GM12878 (cell line): ENCODE measurements at regions not wholly inside any gene's neighbourhood (a gene's known extent, or its start where the extent isn't known, plus 50 kb on each side); places are given as distances from the start of the nearest gene placed in this dataset.

Experiments
- ATAC-seq: fragments of 200-7000 bp; cut with Tn5 transposase; 3 replicates; pipeline ENCODE4 v1.9.1; 2020; ENCODE audit warnings: mild to moderate bottlenecking, moderate library complexity
- BruUV-seq: library from RNA; stranded (reverse); fragments of 400-500 nt; replicated peaks from 2 replicates; lab custom pipeline; 2021; lab: Mats Ljungman, UMichigan
- CTCF ChIA-PET: fragments of 300-600 bp; sonication (Branson Sonifier 250); formaldehyde crosslinking; extraction: SDS; loops from one replicate; lab custom pipeline; 2021; ENCODE audit warnings: inconsistent platforms; lab: Yijun Ruan, JAX
- POLR2A ChIA-PET: fragments of 350-600 bp; formaldehyde crosslinking; extraction: SDS; loops from one replicate; lab custom pipeline; 2021; ENCODE audit warnings: inconsistent platforms; lab: Charles Lee
- RAD21 ChIA-PET: fragments of 300-600 bp; sonication (Branson Sonifier 250); formaldehyde crosslinking; loops from one replicate; lab custom pipeline; 2023; ENCODE audit warnings: antibody characterized with exemption; ENCODE audit not compliant: unreplicated experiment; lab: Charles Lee
- SMC1A ChIA-PET: fragments of 300-600 bp; sonication (Branson Sonifier 250); formaldehyde crosslinking; loops from one replicate; lab custom pipeline; 2023; ENCODE audit not compliant: unreplicated experiment, uncharacterized antibody; lab: Charles Lee
- DNase-seq: peaks from one replicate; pipeline ENCODE4 v3.0.0-alpha.2; 2011; ENCODE audit warnings: low read depth, low spot score
- FAIRE-seq: peaks from 3 replicates; lab custom pipeline; 2011; peaks lifted over from hg19 to GRCh38; lab: Jason Lieb, UNC
- H2AFZ ChIP-seq: 2 replicates; pipeline ENCODE4 v1.6.0; 2011; ENCODE audit warnings: low read depth, low read length, control low read depth; ENCODE audit not compliant: control insufficient read depth
- H3K27ac ChIP-seq: 2 replicates; pipeline ENCODE4 v1.5.1; 2011; ENCODE audit warnings: control low read depth; ENCODE audit not compliant: control insufficient read depth, insufficient read depth
- H3K27me3 ChIP-seq, 2 experiments: replicated peaks in 1 of 2; 2 replicates each; pipeline versions ENCODE4 v1.6.0 to v1.6.1; 2011; ENCODE audit warnings: low read length in 1 of 2; ENCODE audit not compliant: control insufficient read depth in 2 of 2, insufficient read depth in 2 of 2
- H3K36me3 ChIP-seq, 2 experiments: 2 replicates each; pipeline ENCODE4 v1.5.1; 2011; ENCODE audit warnings: low read length in 1 of 2; ENCODE audit not compliant: control insufficient read depth in 2 of 2, insufficient read depth in 2 of 2
- H3K4me1 ChIP-seq: 2 replicates; pipeline ENCODE4 v1.6.1; 2011; ENCODE audit warnings: mild to moderate bottlenecking, low read length, moderate library complexity, mixed read lengths; ENCODE audit not compliant: control insufficient read depth, insufficient read depth
- H3K4me2 ChIP-seq: 2 replicates; pipeline ENCODE4 v1.6.0; 2011; ENCODE audit warnings: control low read depth; ENCODE audit not compliant: control insufficient read depth, insufficient read depth
- H3K4me3 ChIP-seq: fragments of 200-600 bp; sonication (generic); 2 replicates; pipeline ENCODE4 v1.5.1; 2016
- H3K79me2 ChIP-seq: 2 replicates; pipeline ENCODE4 v1.6.0; 2011; ENCODE audit warnings: low read length; ENCODE audit not compliant: control insufficient read depth, insufficient read depth
- H3K9ac ChIP-seq: 2 replicates; pipeline ENCODE4 v1.8.0; 2011; ENCODE audit warnings: low read length, control low read depth, mixed read lengths; ENCODE audit not compliant: control insufficient read depth, insufficient read depth
- H3K9me3 ChIP-seq: replicated peaks from 3 replicates; pipeline ENCODE4 v1.5.1; 2011; ENCODE audit warnings: mild to moderate bottlenecking, low read length; ENCODE audit not compliant: control insufficient read depth, insufficient read depth
- H4K20me1 ChIP-seq: 2 replicates; pipeline ENCODE4 v1.6.0; 2011; ENCODE audit not compliant: control insufficient read depth, insufficient read depth
- CREB1 ChIP-seq: IDR thresholded peaks from 2 replicates; pipeline ENCODE4 v1.6.1; 2012; ENCODE audit warnings: low read depth, mild to moderate bottlenecking, inconsistent platforms
- EED ChIP-seq: sonication (generic); IDR thresholded peaks from 2 replicates; pipeline ENCODE4 v1.6.1; 2016; ENCODE audit warnings: antibody characterized with exemption, low read depth
- MXI1 ChIP-seq: fragments of 150-350 bp; IDR thresholded peaks from 2 replicates; pipeline ENCODE4 v1.6.1; 2011; ENCODE audit warnings: low read depth, mild to moderate bottlenecking, inconsistent platforms, low read length, improper control_type of control experiment
- NBN ChIP-seq: fragments of 450-650 bp; IDR thresholded peaks from 2 replicates; pipeline ENCODE4 v1.6.1; 2016
- NRF1 ChIP-seq: conservative IDR thresholded peaks from 2 replicates; pipeline ENCODE4 v1.6.1; 2011; ENCODE audit warnings: mild to moderate bottlenecking, low read depth, low read length, improper control_type of control experiment
- RAD21 ChIP-seq: IDR thresholded peaks from 2 replicates; pipeline ENCODE4 v1.6.1; 2011; ENCODE audit warnings: mild to moderate bottlenecking, low read depth, low read length, moderate library complexity; ENCODE audit not compliant: insufficient read depth
- SMARCA5 ChIP-seq: fragments of 450-650 bp; IDR thresholded peaks from 2 replicates; pipeline ENCODE4 v1.6.1; 2017; ENCODE audit warnings: mild to moderate bottlenecking
- SMC3 ChIP-seq: IDR thresholded peaks from 2 replicates; pipeline ENCODE4 v1.6.1; 2011; ENCODE audit warnings: low read length, improper control_type of control experiment, borderline replicate concordance
- TCF7 ChIP-seq: IDR thresholded peaks from 2 replicates; pipeline ENCODE4 v1.6.1; 2014; ENCODE audit warnings: antibody characterized with exemption, borderline replicate concordance
- USF2 ChIP-seq: IDR thresholded peaks from 2 replicates; pipeline ENCODE4 v1.6.1; 2011; ENCODE audit warnings: low read depth, low read length, improper control_type of control experiment, borderline replicate concordance
- YY1 ChIP-seq: IDR thresholded peaks from 2 replicates; pipeline ENCODE4 v1.6.1; 2011; ENCODE audit warnings: low read depth, mild to moderate bottlenecking, low read length
- ZZZ3 ChIP-seq: IDR thresholded peaks from 2 replicates; pipeline ENCODE4 v1.6.1; 2011; ENCODE audit warnings: low read depth; ENCODE audit not compliant: control insufficient read depth, insufficient read length
- WGBS: methylation state at CpG from one replicate; pipeline ENCODE4 v1.1.6; 2016; ENCODE audit warnings: low lambda C conversion rate; ENCODE audit not compliant: insufficient replicate concordance, insufficient coverage; ENCODE audit errors: missing lambda C conversion rate; 5-methylcytosine and 5-hydroxymethylcytosine counted together
- in situ Hi-C: fragments of 300-500 bp; cut with MboI; formaldehyde crosslinking; loops from 9 replicates; pipeline ENCODE4 v1.14.3; 2018; ENCODE audit warnings: mixed read lengths
- intact Hi-C: fragments of 100-400 bp; cut with micrococcal nuclease; formaldehyde crosslinking; loops from one replicate; pipeline ENCODE4 v1.14.2; 2022; ENCODE audit not compliant: unreplicated experiment
- TF ChIP-seq, protein P1 (sequence below): IDR thresholded peaks from 2 replicates; pipeline ENCODE4 v1.6.1; 2011; ENCODE audit warnings: mild to moderate bottlenecking, low read depth, low read length, moderate library complexity; ENCODE audit not compliant: insufficient replicate concordance
- TF ChIP-seq, protein P2 (sequence below): fragments of 450-650 bp; formaldehyde crosslinking; IDR thresholded peaks from 2 replicates; pipeline ENCODE4 v1.4.0; 2022; ENCODE audit warnings: mild to moderate bottlenecking, moderate library complexity
- TF ChIP-seq, protein P3 (sequence below): fragments of 450-650 bp; IDR thresholded peaks from 2 replicates; pipeline ENCODE4 v1.6.1; 2016; ENCODE audit warnings: mild to moderate bottlenecking
- TF ChIP-seq, protein P4 (sequence below), 3 experiments: IDR thresholded peaks in 2 of 3; conservative IDR thresholded peaks in 1 of 3; 2 replicates each; pipeline ENCODE4 v1.5.1; 2011; ENCODE audit warnings: low read depth in 3 of 3, low read length in 3 of 3, mild to moderate bottlenecking in 3 of 3, control low read depth in 2 of 3, moderate library complexity in 2 of 3, inconsistent platforms in 1 of 3, mixed read lengths in 1 of 3; ENCODE audit not compliant: control insufficient read depth in 2 of 3, insufficient read depth in 1 of 3; ENCODE audit errors: extremely low read depth in 1 of 3

DNA sequence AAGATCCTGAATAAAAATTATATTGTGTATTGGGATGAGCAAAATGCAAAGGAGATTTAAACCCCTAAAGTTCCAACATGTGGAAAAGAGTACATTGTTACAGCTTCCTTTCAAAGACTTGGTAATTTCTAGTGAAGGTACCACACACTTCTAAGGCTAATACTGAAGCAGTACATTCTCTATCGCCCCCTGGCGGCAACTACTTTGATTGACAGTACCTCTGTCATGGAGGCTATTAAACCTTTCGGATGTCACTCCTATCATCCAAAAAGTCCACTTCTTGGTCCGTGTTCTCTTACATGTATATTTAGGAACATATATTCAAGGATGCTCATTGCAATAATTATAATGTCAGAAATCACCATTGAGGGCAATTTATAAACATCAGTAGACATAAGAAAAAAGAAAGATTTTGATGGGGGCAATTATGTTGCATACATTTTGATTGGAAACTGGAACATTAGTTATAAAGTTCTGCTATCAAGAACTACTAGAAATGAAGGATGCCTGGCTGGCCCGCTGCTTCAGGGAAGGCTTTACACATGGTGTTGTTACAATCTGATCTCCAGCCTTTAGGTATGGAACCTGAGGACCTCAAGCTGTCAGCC, 601.6 kb downstream of the CPS1 start:
- H4K20me1 ChIP-seq = no peaks in the 10 kb centered on the region
- CTCF ChIA-PET = interaction anchor here (0.6 to 2.9 kb wide), 18 partner anchors 15 to 562 kb away, joined by 3 to 17 read pairs (median 4); no protein-coding TSS in a partner anchor
- no peaks in the 10 kb centered on the region for H3K9me3 ChIP-seq
- in situ Hi-C loops (no loop called here), intact Hi-C loops (loop anchor here (1.0 to 2.0 kb wide), 3 partner anchors 73 to 581 kb away; no protein-coding TSS in a partner anchor)
- no peaks in the 10 kb centered on the region for H3K36me3 ChIP-seq
- TF ChIP-seq CREB1 (no peak), MXI1 (no peak), YY1 (peak; percentile 65), RAD21 (peak; percentile 52), EED (no peak), TCF7 (no peak), NRF1 (no peak), SMARCA5 (no peak), NBN (no peak), SMC3 (peak; percentile 59; the same call in 1 of the 2 replicates), ZZZ3 (no peak), USF2 (no peak)
- TF ChIP-seq, protein P1, sequence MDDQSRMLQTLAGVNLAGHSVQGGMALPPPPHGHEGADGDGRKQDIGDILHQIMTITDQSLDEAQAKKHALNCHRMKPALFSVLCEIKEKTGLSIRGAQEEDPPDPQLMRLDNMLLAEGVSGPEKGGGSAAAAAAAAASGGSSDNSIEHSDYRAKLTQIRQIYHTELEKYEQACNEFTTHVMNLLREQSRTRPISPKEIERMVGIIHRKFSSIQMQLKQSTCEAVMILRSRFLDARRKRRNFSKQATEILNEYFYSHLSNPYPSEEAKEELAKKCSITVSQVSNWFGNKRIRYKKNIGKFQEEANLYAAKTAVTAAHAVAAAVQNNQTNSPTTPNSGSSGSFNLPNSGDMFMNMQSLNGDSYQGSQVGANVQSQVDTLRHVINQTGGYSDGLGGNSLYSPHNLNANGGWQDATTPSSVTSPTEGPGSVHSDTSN = peak; percentile 77
- TF ChIP-seq, protein P2, sequence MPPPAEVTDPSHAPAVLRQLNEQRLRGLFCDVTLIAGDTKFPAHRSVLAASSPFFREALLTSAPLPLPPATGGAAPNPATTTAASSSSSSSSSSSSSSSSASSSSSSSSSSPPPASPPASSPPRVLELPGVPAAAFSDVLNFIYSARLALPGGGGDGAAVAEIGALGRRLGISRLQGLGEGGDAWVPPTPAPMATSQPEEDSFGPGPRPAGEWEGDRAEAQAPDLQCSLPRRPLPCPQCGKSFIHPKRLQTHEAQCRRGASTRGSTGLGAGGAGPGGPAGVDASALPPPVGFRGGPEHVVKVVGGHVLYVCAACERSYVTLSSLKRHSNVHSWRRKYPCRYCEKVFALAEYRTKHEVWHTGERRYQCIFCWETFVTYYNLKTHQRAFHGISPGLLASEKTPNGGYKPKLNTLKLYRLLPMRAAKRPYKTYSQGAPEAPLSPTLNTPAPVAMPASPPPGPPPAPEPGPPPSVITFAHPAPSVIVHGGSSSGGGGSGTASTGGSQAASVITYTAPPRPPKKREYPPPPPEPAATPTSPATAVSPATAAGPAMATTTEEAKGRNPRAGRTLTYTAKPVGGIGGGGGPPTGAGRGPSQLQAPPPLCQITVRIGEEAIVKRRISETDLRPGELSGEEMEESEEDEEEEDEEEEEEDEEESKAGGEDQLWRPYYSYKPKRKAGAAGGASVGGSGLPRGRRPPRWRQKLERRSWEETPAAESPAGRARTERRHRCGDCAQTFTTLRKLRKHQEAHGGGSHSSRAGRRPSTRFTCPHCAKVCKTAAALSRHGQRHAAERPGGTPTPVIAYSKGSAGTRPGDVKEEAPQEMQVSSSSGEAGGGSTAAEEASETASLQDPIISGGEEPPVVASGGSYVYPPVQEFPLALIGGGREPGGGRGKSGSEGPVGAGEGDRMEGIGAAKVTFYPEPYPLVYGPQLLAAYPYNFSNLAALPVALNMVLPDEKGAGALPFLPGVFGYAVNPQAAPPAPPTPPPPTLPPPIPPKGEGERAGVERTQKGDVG (CRISPR knock-in tag) = no peak
- TF ChIP-seq, protein P3, sequence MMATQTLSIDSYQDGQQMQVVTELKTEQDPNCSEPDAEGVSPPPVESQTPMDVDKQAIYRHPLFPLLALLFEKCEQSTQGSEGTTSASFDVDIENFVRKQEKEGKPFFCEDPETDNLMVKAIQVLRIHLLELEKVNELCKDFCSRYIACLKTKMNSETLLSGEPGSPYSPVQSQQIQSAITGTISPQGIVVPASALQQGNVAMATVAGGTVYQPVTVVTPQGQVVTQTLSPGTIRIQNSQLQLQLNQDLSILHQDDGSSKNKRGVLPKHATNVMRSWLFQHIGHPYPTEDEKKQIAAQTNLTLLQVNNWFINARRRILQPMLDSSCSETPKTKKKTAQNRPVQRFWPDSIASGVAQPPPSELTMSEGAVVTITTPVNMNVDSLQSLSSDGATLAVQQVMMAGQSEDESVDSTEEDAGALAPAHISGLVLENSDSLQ = peak; percentile 90
- TF ChIP-seq, protein P4, sequence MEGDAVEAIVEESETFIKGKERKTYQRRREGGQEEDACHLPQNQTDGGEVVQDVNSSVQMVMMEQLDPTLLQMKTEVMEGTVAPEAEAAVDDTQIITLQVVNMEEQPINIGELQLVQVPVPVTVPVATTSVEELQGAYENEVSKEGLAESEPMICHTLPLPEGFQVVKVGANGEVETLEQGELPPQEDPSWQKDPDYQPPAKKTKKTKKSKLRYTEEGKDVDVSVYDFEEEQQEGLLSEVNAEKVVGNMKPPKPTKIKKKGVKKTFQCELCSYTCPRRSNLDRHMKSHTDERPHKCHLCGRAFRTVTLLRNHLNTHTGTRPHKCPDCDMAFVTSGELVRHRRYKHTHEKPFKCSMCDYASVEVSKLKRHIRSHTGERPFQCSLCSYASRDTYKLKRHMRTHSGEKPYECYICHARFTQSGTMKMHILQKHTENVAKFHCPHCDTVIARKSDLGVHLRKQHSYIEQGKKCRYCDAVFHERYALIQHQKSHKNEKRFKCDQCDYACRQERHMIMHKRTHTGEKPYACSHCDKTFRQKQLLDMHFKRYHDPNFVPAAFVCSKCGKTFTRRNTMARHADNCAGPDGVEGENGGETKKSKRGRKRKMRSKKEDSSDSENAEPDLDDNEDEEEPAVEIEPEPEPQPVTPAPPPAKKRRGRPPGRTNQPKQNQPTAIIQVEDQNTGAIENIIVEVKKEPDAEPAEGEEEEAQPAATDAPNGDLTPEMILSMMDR (IDR thresholded peaks at IDR 0.05 in 2 of 3, conservative IDR thresholded peaks at IDR 0.05 in 1 of 3; ENCODE audit: control insufficient read depth in 2 of 3, extremely low read depth in 1 of 3, insufficient read depth in 1 of 3, low read depth in 3 of 3, low read length in 3 of 3) = peak; percentile 73 to 92 (median 79)
- POLR2A ChIA-PET = no interaction called here
- no peak overlapping the region for H3K27ac ChIP-seq
- WGBS = under 1% methylated on average over 5 of the region's 5 CpGs
- no TSS peak for BruUV-seq
- RAD21 ChIA-PET = interaction anchor here (0.8 to 1.0 kb wide), 4 partner anchors 65 to 540 kb away, joined by 3 read pairs; no protein-coding TSS in a partner anchor
- no peak overlapping the region for H3K4me3 ChIP-seq
- DNase-seq (peak; percentile 4), FAIRE-seq (peak; percentile 81), ATAC-seq (peak; percentile 98)
- H3K27me3 ChIP-seq = no peaks in the 10 kb centered on the region
- SMC1A ChIA-PET = interaction anchor here (0.6 to 1.8 kb wide), 10 partner anchors 55 to 654 kb away, joined by 3 to 8 read pairs (median 4); no protein-coding TSS in a partner anchor
- H3K4me2 ChIP-seq = no peak overlapping the region
- H2AFZ ChIP-seq = no peak overlapping the region
- no peaks in the 10 kb centered on the region for H3K4me1 ChIP-seq
- no peak overlapping the region for H3K9ac ChIP-seq
- H3K79me2 ChIP-seq = no peaks in the 10 kb centered on the region
